ENCODE measurements at regions not wholly inside any gene's neighbourhood (a gene's known extent, or its start where the extent isn't known, plus 50 kb on each side); places are given as distances from the start of the nearest gene placed in this dataset.
"Not testable (repeated sequence)": the region's sequence is repeated elsewhere in the genome, so short reads cannot be mapped to it uniquely, and the experiment has no call there.

DNA sequence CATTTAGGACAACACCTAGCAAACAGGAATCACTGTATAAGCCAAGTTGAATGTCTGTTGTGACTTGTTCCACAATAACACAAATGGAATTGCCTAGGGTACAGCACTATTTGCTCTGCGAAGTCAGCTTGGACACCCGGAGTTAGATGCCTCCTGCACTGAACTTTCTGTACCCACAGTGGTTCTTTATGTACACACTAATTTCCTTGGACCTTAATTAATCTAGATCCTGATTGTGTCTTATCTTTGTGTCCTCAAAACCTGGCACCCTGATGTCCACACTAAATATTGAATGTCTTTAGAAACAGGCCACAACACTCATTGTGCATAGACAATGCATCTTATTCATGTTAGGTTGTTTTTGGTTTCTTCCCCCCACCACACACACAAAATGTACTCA lies 278.9 kb upstream of the NR2F2 start:
- DNase-seq (ENCODE audit: low read depth), result no peak

DNA sequence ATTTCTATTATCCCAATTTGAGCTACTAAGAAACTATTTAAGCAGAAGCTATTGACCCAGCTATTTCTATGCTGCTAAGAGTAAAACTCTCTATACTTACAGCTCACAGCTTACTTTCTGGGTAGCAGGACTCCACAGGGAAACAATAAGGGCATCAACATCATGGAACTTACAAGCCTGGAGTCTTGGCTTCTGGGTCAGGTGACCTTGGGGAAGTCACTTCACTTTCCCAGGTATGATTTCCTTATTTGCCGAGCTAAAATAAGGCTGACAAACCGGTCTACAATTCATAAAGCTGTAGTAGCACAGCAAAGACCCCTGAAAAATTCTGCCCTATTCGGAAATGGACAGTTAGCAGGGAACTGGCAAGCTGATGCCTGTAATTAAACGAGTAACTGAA lies 278.3 kb upstream of the NR2F2 start:
- DNase-seq (ENCODE audit: low read depth), result no peak

DNA sequence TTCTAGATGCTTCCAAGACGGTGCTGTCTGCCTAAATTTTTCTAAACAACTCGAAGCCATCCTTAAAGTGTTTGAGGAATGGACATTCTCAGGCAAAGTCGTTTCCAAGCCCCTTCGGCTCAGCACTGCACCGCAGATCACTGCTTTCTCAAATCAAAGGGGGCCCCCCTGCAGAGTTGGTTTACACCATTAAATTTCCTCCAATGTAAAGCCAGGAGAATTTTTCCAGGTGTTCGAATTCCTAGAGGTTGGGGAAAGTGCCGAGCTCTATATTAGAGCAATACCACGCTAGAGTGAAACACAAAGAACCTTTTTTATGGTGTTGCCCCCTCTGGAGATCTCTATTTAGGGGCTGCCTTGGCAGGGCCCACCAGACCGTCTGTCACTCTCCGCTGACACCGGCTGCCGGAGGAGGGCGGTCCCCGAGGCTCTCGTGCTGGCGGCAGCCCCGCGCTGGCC lies 277.9 kb upstream of the NR2F2 start:
- DNase-seq (ENCODE audit: low read depth), result no peak

DNA sequence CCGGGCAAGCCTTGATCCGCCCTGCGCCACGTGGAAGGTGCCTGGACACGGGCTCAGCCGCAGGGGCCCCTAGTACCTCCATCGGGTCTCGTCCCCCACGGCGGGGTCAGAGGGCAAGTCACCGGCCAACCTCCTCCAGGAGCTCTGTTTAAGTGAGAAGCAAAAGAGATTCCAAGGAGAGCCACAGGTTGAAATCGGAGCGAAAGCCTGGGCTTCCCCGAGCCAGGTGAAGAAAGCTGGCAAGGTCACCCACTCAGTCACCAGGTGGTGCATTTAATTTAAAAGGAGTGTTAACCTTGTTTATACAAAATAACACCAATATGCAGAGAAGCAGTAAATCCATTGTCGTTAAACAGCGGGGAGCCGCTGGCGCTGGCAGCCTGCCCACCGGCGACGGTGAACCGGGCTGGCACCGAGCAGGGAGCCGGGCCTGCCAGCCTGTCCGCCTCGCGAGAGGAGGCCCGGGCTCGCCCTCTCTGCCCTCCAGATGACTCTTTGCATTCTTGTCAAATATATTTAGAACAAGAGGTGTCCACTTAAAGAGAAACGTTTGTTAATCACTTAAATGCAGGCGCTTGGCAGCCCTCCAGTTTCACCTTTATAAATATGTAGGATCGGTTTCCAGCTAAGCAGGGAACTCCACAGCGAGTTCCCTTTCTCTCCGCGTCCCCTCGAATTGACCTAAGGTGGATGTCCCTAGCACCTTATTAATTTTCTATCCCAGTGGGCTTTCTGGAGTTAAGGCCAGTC lies 277.3 kb upstream of the NR2F2 start:
- DNase-seq (ENCODE audit: low read depth), result no peak

DNA sequence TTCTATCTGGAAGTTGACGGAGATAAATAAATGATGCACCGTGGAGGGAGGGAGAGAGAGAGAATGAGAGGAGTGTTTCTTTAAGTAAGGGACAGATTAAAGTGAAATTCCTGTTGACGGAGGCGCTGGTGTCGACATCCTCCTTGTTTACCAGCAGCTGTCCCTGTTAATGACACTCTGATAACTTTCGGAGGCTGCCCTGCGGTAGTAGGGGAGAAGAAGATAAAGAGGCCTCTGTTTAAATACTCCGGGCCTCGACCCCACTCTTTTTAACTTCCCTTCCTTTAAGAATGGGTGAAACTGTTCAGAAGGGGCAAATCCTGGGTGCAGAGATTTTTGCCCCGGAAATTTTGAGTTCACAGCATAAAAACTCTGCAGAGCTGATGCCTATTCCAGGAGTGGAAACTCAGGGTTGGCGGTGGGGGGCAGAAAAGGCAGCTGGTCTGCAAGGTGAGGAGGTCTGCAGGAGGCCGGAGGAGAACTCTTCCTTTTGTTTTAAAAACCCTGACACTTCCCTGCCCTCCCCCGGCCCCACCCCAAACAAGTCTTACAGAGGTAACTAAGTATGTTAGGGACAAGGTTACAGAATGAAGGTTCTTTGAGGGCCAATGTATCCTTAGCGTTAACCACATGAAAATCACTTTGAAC lies 276.6 kb upstream of the NR2F2 start:
- no peak for DNase-seq (ENCODE audit: low read depth)

DNA sequence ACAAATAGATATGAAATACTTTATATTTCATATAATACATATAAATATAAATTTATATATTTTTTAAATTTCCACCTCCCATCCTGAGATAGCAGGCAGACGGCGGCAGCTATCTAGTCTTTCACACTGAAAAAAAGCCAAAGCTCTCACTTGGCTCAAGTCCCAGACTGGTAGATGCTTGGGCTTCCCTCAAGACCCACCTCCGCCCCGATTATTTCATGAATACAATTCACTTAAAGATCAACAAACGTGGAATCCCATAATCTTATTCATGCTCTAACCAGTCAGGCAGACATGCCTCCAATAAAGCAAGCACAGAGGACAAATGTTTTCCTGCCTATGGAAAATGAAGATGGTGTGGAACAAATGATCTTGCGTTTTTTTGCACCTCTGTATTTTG lies 275.9 kb upstream of the NR2F2 start:
- no peak for DNase-seq (ENCODE audit: low read depth)

DNA sequence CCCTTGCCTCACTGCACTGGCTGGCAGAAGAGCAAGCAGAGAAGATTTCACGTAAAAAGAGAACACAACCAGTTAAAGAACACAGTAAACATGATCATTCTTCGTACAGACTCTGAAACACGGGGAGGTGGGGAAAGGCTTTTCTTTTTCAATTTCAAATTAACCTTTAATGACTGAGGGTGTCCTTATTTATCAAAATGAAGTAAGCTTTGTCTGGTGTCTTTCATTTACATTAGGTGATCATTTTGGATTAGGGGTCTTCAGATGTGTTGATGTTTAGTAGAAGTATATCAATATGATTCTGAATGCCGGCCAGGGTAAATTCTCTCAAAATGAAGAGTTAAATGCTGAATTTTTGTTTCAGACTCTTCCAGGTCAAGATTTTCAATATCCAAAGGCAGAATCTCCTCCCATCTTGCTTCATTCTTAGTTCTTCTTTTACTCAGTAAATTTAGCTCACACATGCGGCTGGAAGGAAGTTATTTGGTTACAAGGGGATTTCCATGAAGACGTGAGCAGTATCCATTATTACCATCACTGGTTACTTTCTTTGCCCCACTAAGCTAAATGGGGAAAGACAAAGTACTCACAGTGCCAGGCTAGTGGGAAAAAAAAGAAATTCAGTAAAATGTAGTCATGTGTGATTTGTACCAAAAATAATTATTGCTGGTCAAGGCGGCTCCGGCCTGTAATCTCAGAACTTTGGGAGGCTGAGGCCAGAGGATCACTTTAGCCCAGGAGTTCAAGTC lies 272.2 kb upstream of the NR2F2 start:
- DNase-seq (ENCODE audit: low read depth), result no peak

DNA sequence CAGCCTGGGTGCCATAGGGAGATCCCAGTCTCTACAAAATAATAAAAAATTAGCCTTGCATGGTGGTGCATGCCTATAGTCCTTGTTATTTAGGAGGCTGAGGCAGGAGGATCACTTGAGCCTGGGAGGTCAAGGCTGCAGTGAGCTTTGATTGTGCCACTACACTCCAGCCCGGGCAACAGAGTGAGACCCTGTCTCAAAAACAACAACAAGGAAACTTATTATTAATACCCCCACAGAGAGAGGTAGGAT lies 271.7 kb upstream of the NR2F2 start:
- DNase-seq (ENCODE audit: low read depth), result not testable (repeated sequence)

DNA sequence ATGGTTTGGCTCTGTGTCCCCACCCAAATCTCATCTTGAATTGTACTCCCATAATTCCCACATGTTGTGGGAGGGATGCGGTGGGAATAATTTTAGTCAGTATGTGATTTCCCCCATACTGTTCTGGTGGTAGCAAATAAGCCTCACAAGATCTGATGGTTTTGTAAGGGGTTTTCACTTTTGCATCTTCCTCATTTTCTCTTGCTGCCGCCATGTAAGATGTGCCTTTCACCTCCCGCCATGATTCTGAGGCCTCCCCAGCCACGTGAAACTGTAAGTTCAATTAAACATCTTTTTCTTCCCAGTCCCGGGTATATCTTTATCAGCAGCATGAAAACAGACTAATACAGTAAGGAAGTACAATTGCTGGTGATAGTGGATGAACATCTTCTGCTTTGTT lies 269.9 kb upstream of the NR2F2 start:
- DNase-seq (ENCODE audit: low read depth), result not testable (repeated sequence)

DNA sequence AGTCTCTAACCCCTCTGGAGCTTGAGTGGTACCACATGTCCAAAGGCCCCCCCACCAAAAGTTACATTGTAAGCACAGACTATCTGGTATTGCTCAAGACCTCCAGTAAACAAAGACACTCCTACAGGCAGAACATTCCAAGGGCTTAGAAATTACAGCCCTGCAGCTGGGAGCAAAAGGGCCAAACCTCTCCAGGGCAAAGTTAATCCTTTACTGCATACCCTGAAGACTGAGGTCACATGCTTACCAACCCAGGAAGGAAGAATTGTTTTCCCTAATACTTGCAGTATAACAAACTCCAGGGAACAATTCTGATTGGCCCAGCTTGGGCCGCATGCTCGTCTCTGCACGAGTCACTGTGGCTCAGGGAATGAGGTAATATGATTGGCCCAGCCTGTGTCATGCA lies 266.1 kb upstream of the NR2F2 start:
- no peak for DNase-seq (ENCODE audit: low read depth)

DNA sequence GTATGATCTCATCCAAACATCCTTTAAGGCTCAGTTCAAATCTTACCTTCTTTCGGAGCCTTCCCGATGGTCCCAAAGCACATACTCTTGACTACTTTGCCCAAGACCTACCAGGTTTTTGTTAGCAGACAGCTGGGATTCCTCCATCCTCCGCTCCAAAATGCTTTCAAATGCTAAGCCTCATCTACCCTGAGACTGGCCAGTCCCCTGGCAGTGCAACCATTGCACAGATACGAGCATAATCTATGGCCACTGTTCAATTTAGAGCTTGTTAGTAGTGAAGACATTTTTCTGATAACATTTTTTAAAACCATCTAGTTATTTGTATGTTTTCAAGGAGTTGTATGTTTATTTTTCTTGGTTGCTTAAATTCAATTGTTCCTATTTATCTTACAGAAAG lies 264.4 kb upstream of the NR2F2 start:
- DNase-seq (ENCODE audit: low read depth), result no peak

DNA sequence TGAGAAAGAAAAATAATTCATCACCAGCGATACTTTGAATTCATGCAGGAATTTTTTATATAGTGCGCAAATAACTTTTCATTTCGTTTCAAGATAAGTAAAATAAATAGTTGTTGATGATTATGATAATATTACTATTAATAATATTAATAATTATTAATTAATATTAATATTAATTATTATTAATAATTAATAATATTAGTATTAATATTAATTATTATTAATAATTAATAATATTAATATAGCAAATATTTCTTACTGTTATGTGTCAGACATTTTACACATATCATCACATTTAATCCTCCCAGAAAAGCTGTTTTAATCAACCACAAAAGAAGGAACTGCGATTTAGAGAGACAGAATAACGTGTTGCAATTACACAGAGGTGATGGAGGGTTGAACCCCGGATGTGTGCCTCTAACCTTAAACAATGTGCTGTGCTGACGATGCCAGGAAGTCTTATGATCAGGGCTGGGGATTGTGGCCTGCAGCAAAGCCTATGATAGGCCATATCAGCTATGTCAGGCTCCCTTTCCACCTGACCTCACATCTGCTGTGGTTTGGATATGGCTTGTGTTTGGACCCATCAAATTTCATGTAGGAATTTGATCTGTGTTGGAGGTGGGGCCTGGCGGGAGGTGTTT lies 263.5 kb upstream of the NR2F2 start:
- no peak for DNase-seq (ENCODE audit: low read depth)

DNA sequence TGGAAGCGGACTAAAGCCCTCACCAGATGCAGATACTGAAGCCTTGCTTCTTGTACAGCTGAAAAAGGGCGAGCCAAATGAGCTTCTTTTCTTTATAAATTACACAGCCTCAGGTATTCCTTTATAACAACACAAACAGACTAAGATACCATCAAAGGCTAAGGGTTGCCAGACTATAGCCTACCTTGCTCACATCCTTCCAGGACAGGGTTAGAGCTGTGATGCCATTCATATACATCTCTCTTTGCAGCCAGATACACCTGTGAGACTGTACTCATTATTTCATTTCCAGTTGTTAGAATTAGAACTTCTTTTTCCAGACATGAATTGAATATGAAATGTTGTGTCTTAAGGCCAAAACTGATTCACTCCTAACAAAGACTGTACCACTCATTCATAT lies 262.8 kb upstream of the NR2F2 start:
- DNase-seq (ENCODE audit: low read depth), result no peak

DNA sequence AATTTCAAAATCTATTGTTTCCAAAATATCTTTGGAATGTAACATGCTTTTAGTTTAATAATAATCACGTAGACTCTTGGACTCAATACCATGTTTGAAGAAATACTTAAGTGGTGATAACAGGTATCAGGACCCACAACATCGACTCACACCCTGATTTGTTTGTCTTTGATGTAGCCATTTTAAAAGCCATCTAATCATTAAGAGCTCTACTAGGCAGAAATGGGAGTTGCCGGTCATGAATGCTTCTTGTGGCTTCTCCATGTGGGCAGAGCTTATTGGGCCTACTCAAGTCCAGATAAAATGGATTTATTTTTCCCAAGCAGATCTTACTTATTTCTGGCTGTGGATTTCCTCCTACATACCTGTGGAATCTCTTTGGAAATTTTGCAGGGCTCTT lies 261.6 kb upstream of the NR2F2 start:
- no peak for DNase-seq (ENCODE audit: low read depth)

DNA sequence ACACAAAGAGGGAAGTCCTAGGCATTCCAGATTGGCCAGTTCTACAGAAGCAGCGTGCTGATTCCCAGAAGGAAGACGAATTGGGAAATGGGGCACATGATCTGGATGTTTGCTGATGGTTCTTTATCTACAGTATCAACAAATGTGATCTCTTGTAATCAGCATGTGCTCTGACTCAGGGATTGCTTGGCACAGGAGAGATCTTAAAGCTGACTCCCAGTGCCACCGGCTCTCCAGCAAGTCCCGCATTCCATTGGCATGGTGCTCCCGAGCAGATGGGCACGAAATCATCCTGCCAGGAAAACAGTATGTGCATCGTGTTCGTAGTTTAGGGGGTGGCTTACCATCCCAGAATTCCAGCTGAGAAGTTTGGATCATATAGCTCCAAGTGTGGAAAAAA lies 259.9 kb upstream of the NR2F2 start:
- DNase-seq (ENCODE audit: low read depth), result no peak

DNA sequence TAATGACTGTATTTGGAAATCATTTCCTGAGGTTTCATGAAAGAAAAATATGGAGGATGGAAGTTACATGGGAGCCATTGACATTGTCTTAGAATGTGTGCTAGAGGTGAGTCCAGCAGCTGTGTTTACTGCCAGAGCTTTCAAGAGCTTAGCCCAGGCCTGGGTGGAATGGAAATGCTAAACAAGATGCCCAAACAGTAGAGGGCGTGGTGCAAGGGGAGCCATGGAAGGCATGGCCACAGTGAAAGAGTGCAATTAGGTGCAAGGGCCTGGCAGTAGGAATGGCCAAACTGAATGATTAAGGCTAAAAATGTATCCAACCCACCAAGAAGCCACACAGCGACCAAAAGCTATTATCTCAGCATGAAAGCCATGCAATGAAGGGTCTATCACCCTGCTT lies 257.7 kb upstream of the NR2F2 start:
- DNase-seq (ENCODE audit: low read depth), result no peak

DNA sequence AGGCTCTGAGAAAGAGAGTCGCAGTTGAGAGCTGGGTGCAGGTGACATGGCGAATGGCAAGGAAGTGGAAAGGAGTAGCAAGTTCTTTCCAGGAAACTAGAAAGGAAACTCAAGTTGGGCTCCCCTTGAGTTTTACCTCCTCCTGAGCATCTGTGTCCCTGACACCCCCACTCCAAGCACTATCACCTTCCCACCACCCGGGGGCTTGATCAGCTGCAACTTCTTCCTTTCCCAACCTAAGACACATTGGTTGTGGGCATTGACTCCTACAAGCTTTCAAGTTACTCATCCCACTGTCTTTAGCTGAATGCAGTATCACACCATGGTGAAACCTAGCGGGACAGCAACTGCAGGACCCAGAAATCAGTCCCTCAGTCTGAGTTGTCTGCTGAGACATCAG lies 256.6 kb upstream of the NR2F2 start:
- DNase-seq (ENCODE audit: low read depth), result no peak

DNA sequence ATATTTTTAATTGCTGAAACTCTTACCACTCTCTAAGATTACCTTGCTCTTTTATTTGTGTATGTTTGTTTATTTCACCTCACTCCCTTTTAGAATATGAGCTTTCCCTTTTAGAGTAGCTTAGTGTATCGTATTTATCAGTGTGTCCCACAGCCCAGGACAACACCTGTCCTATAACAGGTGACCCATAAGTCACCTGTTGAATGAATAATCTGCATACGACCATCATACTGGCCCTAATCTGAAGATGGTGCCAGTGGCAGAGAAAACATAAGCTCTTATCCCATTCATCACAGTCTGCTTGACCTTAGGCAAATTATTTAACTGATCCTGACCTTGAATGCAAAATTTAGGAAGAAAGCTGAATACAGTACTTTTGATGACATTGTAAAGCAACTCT lies 254.6 kb upstream of the NR2F2 start:
- DNase-seq (ENCODE audit: low read depth), result no peak

DNA sequence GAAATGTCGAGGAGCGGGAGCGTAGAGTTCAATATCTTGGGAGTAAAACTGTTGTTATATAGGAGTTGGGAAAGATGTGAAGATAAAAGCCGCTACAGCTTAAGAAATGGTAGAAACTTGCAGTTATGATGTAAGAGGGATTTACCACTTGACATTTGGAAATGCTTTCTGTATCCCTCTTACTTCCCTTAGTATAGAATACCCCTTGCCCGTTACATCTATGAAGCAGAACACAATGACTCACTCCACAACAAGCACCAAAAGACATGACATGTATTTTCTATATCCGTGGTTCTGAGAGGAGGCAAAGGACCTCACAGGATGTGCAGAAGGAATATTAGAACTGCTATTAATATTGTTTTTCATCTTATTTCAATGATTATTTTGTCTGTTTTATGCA lies 254.2 kb upstream of the NR2F2 start:
- DNase-seq (ENCODE audit: low read depth), result no peak

DNA sequence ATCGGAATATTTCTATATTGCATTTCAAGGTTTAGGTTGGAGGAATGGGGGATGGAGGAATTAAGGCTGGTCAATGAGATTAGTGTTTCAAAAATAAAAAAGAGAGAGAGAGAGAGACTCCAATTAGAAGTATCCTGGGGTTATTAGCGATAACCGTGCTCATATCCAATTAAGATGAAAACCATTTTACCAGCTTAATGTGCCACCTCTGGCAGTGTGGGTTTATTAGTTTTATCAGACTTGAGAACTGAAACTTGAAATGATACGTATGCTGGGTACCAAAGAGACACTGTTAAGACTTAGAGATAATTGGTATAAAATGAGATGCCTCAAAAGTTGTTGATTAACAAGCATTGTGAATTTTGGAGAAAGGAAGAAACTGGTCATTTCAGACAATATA lies 251.5 kb upstream of the NR2F2 start:
- no peak for DNase-seq (ENCODE audit: low read depth)

DNA sequence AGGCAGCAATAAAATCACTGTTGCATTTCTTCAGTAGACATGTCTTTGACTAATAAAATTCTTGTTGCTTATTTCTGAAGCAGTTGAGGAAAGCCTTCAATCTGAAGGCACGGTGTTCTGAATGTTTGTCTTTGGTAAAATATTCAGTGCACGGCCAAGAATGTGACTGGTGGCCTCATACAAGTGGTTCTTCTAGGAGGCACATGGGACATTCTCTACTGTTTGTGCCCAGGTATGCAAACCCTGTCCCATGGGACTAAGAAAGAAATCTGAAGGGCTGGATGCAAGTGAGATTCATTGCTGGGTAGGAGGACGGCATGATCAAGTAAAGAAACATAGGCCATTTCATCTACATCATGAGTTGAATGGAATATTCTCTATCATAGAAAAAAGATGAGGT lies 250.6 kb upstream of the NR2F2 start:
- DNase-seq (ENCODE audit: low read depth), result no peak

DNA sequence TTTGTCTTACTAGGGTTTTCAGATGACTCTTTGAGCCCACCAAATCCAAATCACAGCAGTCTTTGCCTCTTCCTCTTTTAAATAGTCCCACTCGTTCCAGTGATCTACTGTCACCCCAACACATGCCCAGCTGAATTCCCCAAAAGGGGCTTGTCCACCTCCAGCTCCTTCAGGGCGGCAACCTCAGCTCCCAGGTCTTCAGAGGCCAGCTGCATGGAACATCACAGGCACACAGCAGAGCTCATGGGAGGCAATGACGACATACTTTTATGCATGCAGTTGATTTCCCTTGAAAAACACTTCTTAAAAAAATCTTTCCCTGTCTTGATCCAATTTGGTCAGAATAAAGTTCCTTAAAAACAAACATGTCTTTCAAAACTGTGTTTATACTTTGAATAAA lies 244.3 kb upstream of the NR2F2 start:
- DNase-seq (ENCODE audit: low read depth), result no peak
